ENCODE measurements at regions not wholly inside any gene's neighbourhood (a gene's known extent, or its start where the extent isn't known, plus 50 kb on each side); places are given as distances from the start of the nearest gene placed in this dataset.
A peak's percentile ranks its signal among the peaks of the same experiment; 100 is the strongest.

- H3K4me3 ChIP-seq (ENCODE audit: low read length), result no peak overlapping the region
- no peaks in the 10 kb centered on the region for H3K4me1 ChIP-seq (ENCODE audit: low read length)
- H3K4me2 ChIP-seq (ENCODE audit: low read length), result no peak overlapping the region
- H3K9me3 ChIP-seq (ENCODE audit: insufficient read depth, low read length), result no peaks in the 10 kb centered on the region
- no peaks in the 10 kb centered on the region for H4K20me1 ChIP-seq (ENCODE audit: insufficient read depth, low read length)
- H3K36me3 ChIP-seq (replicated peaks; ENCODE audit: low read depth, low read length), result no peaks in the 10 kb centered on the region
- no peak overlapping the region for H3K9ac ChIP-seq (ENCODE audit: low read length)
- no peaks in the 10 kb centered on the region for H3K27me3 ChIP-seq (ENCODE audit: low read depth, low read length)
- no peak overlapping the region for H2AFZ ChIP-seq (ENCODE audit: low read depth, low read length)
- TF ChIP-seq EZH2phosphoT487 (IDR thresholded peaks at IDR 0.05; ENCODE audit: low read depth) (no peak), CTCF (IDR thresholded peaks at IDR 0.05; ENCODE audit: low read depth, low read length) (no peak)
- H3K79me2 ChIP-seq (ENCODE audit: low read length), result no peaks in the 10 kb centered on the region
- H3K27ac ChIP-seq (ENCODE audit: low read length), result no peak overlapping the region
These were observed 213.6 kb downstream of the CENPF start for GRCh38 chr1:214816603-214817002.

- H4K20me1 ChIP-seq (ENCODE audit: insufficient read depth, low read length), result no peaks in the 10 kb centered on the region
- H3K79me2 ChIP-seq (ENCODE audit: low read length), result no peaks in the 10 kb centered on the region
- H3K9ac ChIP-seq (ENCODE audit: low read length), result no peak overlapping the region
- no peak overlapping the region for H3K27ac ChIP-seq (ENCODE audit: low read length)
- H3K27me3 ChIP-seq (ENCODE audit: low read depth, low read length), result no peaks in the 10 kb centered on the region
- no peaks in the 10 kb centered on the region for H3K36me3 ChIP-seq (replicated peaks; ENCODE audit: low read depth, low read length)
- H2AFZ ChIP-seq (ENCODE audit: low read depth, low read length), result no peak overlapping the region
- H3K4me1 ChIP-seq (ENCODE audit: low read length), result no peaks in the 10 kb centered on the region
- H3K9me3 ChIP-seq (ENCODE audit: insufficient read depth, low read length), result peaks cover 8% of the 10 kb centered on the region; the same call in 1 of the 2 replicates
- H3K4me3 ChIP-seq (ENCODE audit: low read length), result no peak overlapping the region
- no peak for TF ChIP-seq EZH2phosphoT487 (IDR thresholded peaks at IDR 0.05; ENCODE audit: low read depth)
- peak; percentile 45 for TF ChIP-seq CTCF (IDR thresholded peaks at IDR 0.05; ENCODE audit: low read depth, low read length)
- H3K4me2 ChIP-seq (ENCODE audit: low read length), result no peak overlapping the region
These were observed 220.5 kb downstream of the CENPF start for GRCh38 chr1:214823311-214824117.

- H2AFZ ChIP-seq (ENCODE audit: low read depth, low read length), result no peak overlapping the region
- H3K9ac ChIP-seq (ENCODE audit: low read length), result no peak overlapping the region
- no peaks in the 10 kb centered on the region for H4K20me1 ChIP-seq (ENCODE audit: insufficient read depth, low read length)
- H3K79me2 ChIP-seq (ENCODE audit: low read length), result no peaks in the 10 kb centered on the region
- no peaks in the 10 kb centered on the region for H3K36me3 ChIP-seq (replicated peaks; ENCODE audit: low read depth, low read length)
- no peak overlapping the region for H3K4me2 ChIP-seq (ENCODE audit: low read length)
- no peak overlapping the region for H3K4me3 ChIP-seq (ENCODE audit: low read length)
- H3K4me1 ChIP-seq (ENCODE audit: low read length), result no peaks in the 10 kb centered on the region
- H3K27me3 ChIP-seq (ENCODE audit: low read depth, low read length), result no peaks in the 10 kb centered on the region
- H3K27ac ChIP-seq (ENCODE audit: low read length), result no peak overlapping the region
- TF ChIP-seq EZH2phosphoT487 (IDR thresholded peaks at IDR 0.05; ENCODE audit: low read depth) (no peak), CTCF (IDR thresholded peaks at IDR 0.05; ENCODE audit: low read depth, low read length) (no peak)
- H3K9me3 ChIP-seq (ENCODE audit: insufficient read depth, low read length), result peaks cover 8% of the 10 kb centered on the region; the same call in 1 of the 2 replicates
These were observed 221.8 kb downstream of the CENPF start for GRCh38 chr1:214824763-214825162.

GRCh38 chr1:214826619-214827018 lies 223.6 kb downstream of the CENPF start:
- H3K79me2 ChIP-seq (ENCODE audit: low read length), result no peaks in the 10 kb centered on the region
- H3K9ac ChIP-seq (ENCODE audit: low read length), result no peak overlapping the region
- no peaks in the 10 kb centered on the region for H3K27me3 ChIP-seq (ENCODE audit: low read depth, low read length)
- no peak overlapping the region for H3K4me3 ChIP-seq (ENCODE audit: low read length)
- no peaks in the 10 kb centered on the region for H3K36me3 ChIP-seq (replicated peaks; ENCODE audit: low read depth, low read length)
- TF ChIP-seq CTCF (IDR thresholded peaks at IDR 0.05; ENCODE audit: low read depth, low read length), result no peak
- TF ChIP-seq EZH2phosphoT487 (IDR thresholded peaks at IDR 0.05; ENCODE audit: low read depth), result no peak
- no peak overlapping the region for H2AFZ ChIP-seq (ENCODE audit: low read depth, low read length)
- H4K20me1 ChIP-seq (ENCODE audit: insufficient read depth, low read length), result no peaks in the 10 kb centered on the region
- peaks cover 8% of the 10 kb centered on the region; the same call in 1 of the 2 replicates for H3K9me3 ChIP-seq (ENCODE audit: insufficient read depth, low read length)
- no peak overlapping the region for H3K4me2 ChIP-seq (ENCODE audit: low read length)
- no peak overlapping the region for H3K27ac ChIP-seq (ENCODE audit: low read length)
- H3K4me1 ChIP-seq (ENCODE audit: low read length), result no peaks in the 10 kb centered on the region

All from OCI-LY3 (cell line).